A673 (cell line): ENCODE measurements at regions not wholly inside any gene's neighbourhood (a gene's known extent, or its start where the extent isn't known, plus 50 kb on each side); places are given as distances from the start of the nearest gene placed in this dataset.

Source experiments
- BruUV-seq: library from RNA; stranded (reverse); fragments of 400-500 nt; replicated peaks from 2 replicates; lab custom pipeline; 2021; lab: Mats Ljungman, UMichigan
- CTCF ChIA-PET: fragments of 300-600 bp; sonication (Branson Sonifier 250); formaldehyde crosslinking; loops from one replicate; lab custom pipeline; 2022; ENCODE audit warnings: antibody characterized with exemption; lab: Charles Lee
- POLR2A ChIA-PET: fragments of 300-600 bp; sonication (Branson Sonifier 250); formaldehyde crosslinking; loops from one replicate; lab custom pipeline; 2022; ENCODE audit warnings: antibody characterized with exemption; ENCODE audit not compliant: low non-redundant PET; lab: Charles Lee
- DNase-seq: peaks from one replicate; pipeline ENCODE4 v3.0.0-alpha.2; 2015; ENCODE audit warnings: low spot score
- H3K27ac ChIP-seq: fragments of 200-600 bp; sonication (generic); 2 replicates; pipeline ENCODE4 v1.5.1; 2016; ENCODE audit warnings: mixed run types, low read depth, mild to moderate bottlenecking, mixed read lengths, antibody characterized with exemption, low read length; ENCODE audit not compliant: poor library complexity, severe bottlenecking
- H3K27me3 ChIP-seq: fragments of 200-600 bp; sonication (generic); replicated peaks from 2 replicates; pipeline ENCODE4 v1.6.1; 2017; ENCODE audit warnings: mixed run types, low read depth, mild to moderate bottlenecking, mixed read lengths, antibody characterized with exemption, low read length; ENCODE audit not compliant: insufficient read depth, poor library complexity
- H3K36me3 ChIP-seq: fragments of 200-600 bp; sonication (generic); 2 replicates; pipeline ENCODE4 v1.6.1; 2016; ENCODE audit warnings: mixed run types, mild to moderate bottlenecking, mixed read lengths, antibody characterized with exemption, low read length; ENCODE audit not compliant: insufficient read depth, poor library complexity, severe bottlenecking
- H3K4me1 ChIP-seq: fragments of 200-600 bp; sonication (generic); 2 replicates; pipeline ENCODE4 v1.6.1; 2017; ENCODE audit warnings: mixed run types, mild to moderate bottlenecking, mixed read lengths, antibody characterized with exemption, low read length; ENCODE audit not compliant: insufficient read depth, poor library complexity, severe bottlenecking
- H3K4me3 ChIP-seq: fragments of 200-600 bp; sonication (generic); 2 replicates; pipeline ENCODE4 v1.5.1; 2016; ENCODE audit warnings: low read depth, mixed run types, mild to moderate bottlenecking, mixed read lengths, low read length; ENCODE audit not compliant: poor library complexity, severe bottlenecking
- H3K9me3 ChIP-seq: fragments of 200-600 bp; sonication (generic); 2 replicates; pipeline ENCODE4 v1.6.1; 2016; ENCODE audit warnings: mixed run types, low read depth, mild to moderate bottlenecking, mixed read lengths, antibody characterized with exemption, low read length; ENCODE audit not compliant: poor library complexity, severe bottlenecking
- CTCF ChIP-seq: fragments of 300-800, 200-600 bp; sonication (generic); conservative IDR thresholded peaks from 2 replicates; pipeline ENCODE4 v1.5.1; 2017; ENCODE audit warnings: low read depth, mild to moderate bottlenecking, antibody characterized with exemption, low read length, moderate library complexity, mixed read lengths
- EZH2 ChIP-seq: fragments of 200-600 bp; sonication (generic); IDR thresholded peaks from 2 replicates; pipeline ENCODE4 v1.6.1; 2017; ENCODE audit warnings: borderline replicate concordance, low read depth, mild to moderate bottlenecking, mixed read lengths, antibody characterized with exemption, low read length; ENCODE audit not compliant: poor library complexity, severe bottlenecking
- intact Hi-C: fragments of 100-400 bp; cut with micrococcal nuclease; formaldehyde crosslinking; loops from one replicate; pipeline ENCODE4 v1.10.0; 2022; ENCODE audit not compliant: unreplicated experiment

- Histone ChIP-seq H3K4me1 (no peaks in the 10 kb centered on the region), H3K36me3 (no peaks in the 10 kb centered on the region), H3K9me3 (no peaks in the 10 kb centered on the region), H3K27me3 (peaks cover 3% of the 10 kb centered on the region), H3K4me3 (no peak overlapping the region), H3K27ac (no peak overlapping the region)
- no TSS peak for BruUV-seq
- no peak for DNase-seq
- intact Hi-C loops, result no loop called here
- CTCF ChIA-PET, result no interaction called here
- POLR2A ChIA-PET, result no interaction called here
- TF ChIP-seq EZH2, result no peak
- TF ChIP-seq CTCF, result no peak
Observed at GRCh38 chr5:160500786-160501779, 79.4 kb downstream of the PTTG1 start.

- ChIA-PET CTCF (no interaction called here), POLR2A (no interaction called here)
- Histone ChIP-seq H3K4me1 (no peaks in the 10 kb centered on the region), H3K9me3 (no peaks in the 10 kb centered on the region), H3K27me3 (peaks cover 25% of the 10 kb centered on the region), H3K27ac (no peak overlapping the region), H3K4me3 (no peak overlapping the region), H3K36me3 (no peaks in the 10 kb centered on the region)
- no TSS peak for BruUV-seq
- intact Hi-C loops, result loop anchor here (5.0 kb wide), 1 partner anchor 68 kb away; no protein-coding TSS in a partner anchor
- DNase-seq, result no peak
- TF ChIP-seq CTCF, result no peak
- TF ChIP-seq EZH2, result no peak
Observed at GRCh38 chr5:160504906-160505305, 83.3 kb downstream of the PTTG1 start.

- no TSS peak for BruUV-seq
- Histone ChIP-seq H3K4me3 (no peak overlapping the region), H3K4me1 (no peaks in the 10 kb centered on the region), H3K9me3 (no peaks in the 10 kb centered on the region), H3K27me3 (peaks cover 26% of the 10 kb centered on the region), H3K36me3 (no peaks in the 10 kb centered on the region), H3K27ac (no peak overlapping the region)
- ChIA-PET CTCF (interaction anchor here (1.7 kb wide), 1 partner anchor 68 kb away, joined by 4 read pairs; no protein-coding TSS in a partner anchor), POLR2A (no interaction called here)
- no peak for TF ChIP-seq EZH2
- no peak for TF ChIP-seq CTCF
- intact Hi-C loops, result loop anchor here (5.0 kb wide), 1 partner anchor 69 kb away; no protein-coding TSS in a partner anchor
- DNase-seq, result peak; percentile 5
Observed at GRCh38 chr5:160506006-160507004, 84.7 kb downstream of the PTTG1 start.
